ENCODE measurements at regions not wholly inside any gene's neighbourhood (a gene's known extent, or its start where the extent isn't known, plus 50 kb on each side); places are given as distances from the start of the nearest gene placed in this dataset.
"Not testable (repeated sequence)": the region's sequence is repeated elsewhere in the genome, so short reads cannot be mapped to it uniquely, and the experiment has no call there.

GRCh38 chr16:29089679-29090078, 104.8 kb downstream of the LAT start:
- H3K4me3 ChIP-seq (replicated peaks; ENCODE audit: low read depth, low read length); H3K36me3 ChIP-seq (ENCODE audit: control insufficient read depth, insufficient read depth, low read length); DNase-seq (ENCODE audit: extremely low read depth, insufficient read length); H3K27me3 ChIP-seq (replicated peaks; ENCODE audit: control insufficient read depth, insufficient read depth, low read length): not testable (repeated sequence)

GRCh38 chr16:29087673-29088072, 102.8 kb downstream of the LAT start:
- H3K4me3 ChIP-seq (replicated peaks; ENCODE audit: low read depth, low read length); DNase-seq (ENCODE audit: extremely low read depth, insufficient read length); H3K36me3 ChIP-seq (ENCODE audit: control insufficient read depth, insufficient read depth, low read length); H3K27me3 ChIP-seq (replicated peaks; ENCODE audit: control insufficient read depth, insufficient read depth, low read length): not testable (repeated sequence)

GRCh38 chr16:29081829-29082639, 97.2 kb downstream of the LAT start:
- not testable (repeated sequence) for H3K36me3 ChIP-seq (ENCODE audit: control insufficient read depth, insufficient read depth, low read length); DNase-seq (ENCODE audit: extremely low read depth, insufficient read length); H3K4me3 ChIP-seq (replicated peaks; ENCODE audit: low read depth, low read length)

GRCh38 chr16:29074554-29075402, 89.9 kb downstream of the LAT start:
- not testable (repeated sequence) for H3K36me3 ChIP-seq (ENCODE audit: control insufficient read depth, insufficient read depth, low read length); H3K27me3 ChIP-seq (replicated peaks; ENCODE audit: control insufficient read depth, insufficient read depth, low read length)
- H3K4me3 ChIP-seq (replicated peaks; ENCODE audit: low read depth, low read length): peak overlapping the region; percentile 72
- DNase-seq (ENCODE audit: extremely low read depth, insufficient read length): peak; percentile 73

More at GRCh38 chr16:29081829-29082639, 97.2 kb downstream of the LAT start:
- not testable (repeated sequence) for H3K27me3 ChIP-seq (replicated peaks; ENCODE audit: control insufficient read depth, insufficient read depth, low read length)

- H3K4me3 ChIP-seq (replicated peaks; ENCODE audit: low read depth, low read length); H3K27me3 ChIP-seq (replicated peaks; ENCODE audit: control insufficient read depth, insufficient read depth, low read length); H3K36me3 ChIP-seq (ENCODE audit: control insufficient read depth, insufficient read depth, low read length); DNase-seq (ENCODE audit: extremely low read depth, insufficient read length): not testable (repeated sequence)
Measured at GRCh38 chr16:29062235-29062634, 77.4 kb downstream of the LAT start.

- not testable (repeated sequence) for H3K36me3 ChIP-seq (ENCODE audit: control insufficient read depth, insufficient read depth, low read length); H3K4me3 ChIP-seq (replicated peaks; ENCODE audit: low read depth, low read length); H3K27me3 ChIP-seq (replicated peaks; ENCODE audit: control insufficient read depth, insufficient read depth, low read length); DNase-seq (ENCODE audit: extremely low read depth, insufficient read length)
Measured at GRCh38 chr16:29061467-29061921, 76.6 kb downstream of the LAT start.

GRCh38 chr16:29060022-29060810, 75.4 kb downstream of the LAT start:
- H3K27me3 ChIP-seq (replicated peaks; ENCODE audit: control insufficient read depth, insufficient read depth, low read length); H3K36me3 ChIP-seq (ENCODE audit: control insufficient read depth, insufficient read depth, low read length); H3K4me3 ChIP-seq (replicated peaks; ENCODE audit: low read depth, low read length); DNase-seq (ENCODE audit: extremely low read depth, insufficient read length): not testable (repeated sequence)

- H3K27me3 ChIP-seq (replicated peaks; ENCODE audit: control insufficient read depth, insufficient read depth, low read length); H3K36me3 ChIP-seq (ENCODE audit: control insufficient read depth, insufficient read depth, low read length): not testable (repeated sequence)
Measured at GRCh38 chr16:29059575-29059974, 74.7 kb downstream of the LAT start.

More at GRCh38 chr16:29059575-29059974, 74.7 kb downstream of the LAT start:
- DNase-seq (ENCODE audit: extremely low read depth, insufficient read length); H3K4me3 ChIP-seq (replicated peaks; ENCODE audit: low read depth, low read length): not testable (repeated sequence)
